ENCODE measurements at regions not wholly inside any gene's neighbourhood (a gene's known extent, or its start where the extent isn't known, plus 50 kb on each side); places are given as distances from the start of the nearest gene placed in this dataset.

GRCh38 chr12:126095748-126096510 lies 1030.7 kb downstream of the AACS start:
- no peak for DNase-seq (ENCODE audit: low read depth)

GRCh38 chr12:126106706-126107105 lies 1041.5 kb downstream of the AACS start:
- DNase-seq (ENCODE audit: low read depth): no peak

GRCh38 chr12:126107659-126108058 lies 1042.4 kb downstream of the AACS start:
- no peak for DNase-seq (ENCODE audit: low read depth)

GRCh38 chr12:126108247-126108646 lies 1043.0 kb downstream of the AACS start:
- no peak for DNase-seq (ENCODE audit: low read depth)

- no peak for DNase-seq (ENCODE audit: low read depth)
These were observed 1046.9 kb downstream of the AACS start for GRCh38 chr12:126112141-126112540.

GRCh38 chr12:126112849-126113248 lies 1047.6 kb downstream of the AACS start:
- no peak for DNase-seq (ENCODE audit: low read depth)

- DNase-seq (ENCODE audit: low read depth): no peak
These were observed 1049.2 kb downstream of the AACS start for GRCh38 chr12:126114441-126114840.

- DNase-seq (ENCODE audit: low read depth): no peak
These were observed 1052.3 kb downstream of the AACS start for GRCh38 chr12:126117502-126117901.

- DNase-seq (ENCODE audit: low read depth): no peak
These were observed 1074.1 kb downstream of the AACS start for GRCh38 chr12:126139355-126139754.

- DNase-seq (ENCODE audit: low read depth): no peak
These were observed 1079.4 kb downstream of the AACS start for GRCh38 chr12:126144603-126145002.

- no peak for DNase-seq (ENCODE audit: low read depth)
These were observed 1082.1 kb downstream of the AACS start for GRCh38 chr12:126147321-126147720.

GRCh38 chr12:126156806-126157574 lies 1091.8 kb downstream of the AACS start:
- DNase-seq (ENCODE audit: low read depth): no peak

GRCh38 chr12:126157575-126157966 lies 1092.3 kb downstream of the AACS start:
- DNase-seq (ENCODE audit: low read depth): no peak

GRCh38 chr12:126159139-126159538 lies 1093.9 kb downstream of the AACS start:
- no peak for DNase-seq (ENCODE audit: low read depth)

GRCh38 chr12:126160912-126161311 lies 1095.7 kb downstream of the AACS start:
- DNase-seq (ENCODE audit: low read depth): no peak

- no peak for DNase-seq (ENCODE audit: low read depth)
These were observed 1098.7 kb downstream of the AACS start for GRCh38 chr12:126163984-126164383.

- DNase-seq (ENCODE audit: low read depth): no peak
These were observed 1106.8 kb downstream of the AACS start for GRCh38 chr12:126171937-126172559.

- no peak for DNase-seq (ENCODE audit: low read depth)
These were observed 1117.5 kb downstream of the AACS start for GRCh38 chr12:126182619-126183236.

- DNase-seq (ENCODE audit: low read depth): no peak
These were observed 1119.8 kb downstream of the AACS start for GRCh38 chr12:126185025-126185424.

GRCh38 chr12:126189856-126190255 lies 1124.6 kb downstream of the AACS start:
- DNase-seq (ENCODE audit: low read depth): no peak

- DNase-seq (ENCODE audit: low read depth): no peak
These were observed 1126.0 kb downstream of the AACS start for GRCh38 chr12:126191031-126191891.

GRCh38 chr12:126191949-126192348 lies 1126.7 kb downstream of the AACS start:
- no peak for DNase-seq (ENCODE audit: low read depth)
